Activated T-cell treated with anti-CD3 and anti-CD28 coated beads, Interleukin-2, amount 50 U/mL, for 4 hours (primary cell): ENCODE measurements at regions not wholly inside any gene's neighbourhood (a gene's known extent, or its start where the extent isn't known, plus 50 kb on each side); places are given as distances from the start of the nearest gene placed in this dataset.
"Not testable (repeated sequence)": the region's sequence is repeated elsewhere in the genome, so short reads cannot be mapped to it uniquely, and the experiment has no call there.

Source experiments
- ATAC-seq, 2 donors: fragments of 200-7000 bp; cut with Tn5 transposase; one replicate each; pipeline ENCODE4 v1.10.0; 2021
- DNase-seq: peaks from one replicate; pipeline ENCODE4 v3.0.0-alpha.2; 2020
- H3K27me3 Mint-ChIP-seq: one replicate; pipeline ENCODE4 v1.8.0; 2021; ENCODE audit warnings: low read depth, mixed read lengths
- H3K36me3 Mint-ChIP-seq: one replicate; pipeline ENCODE4 v1.8.0; 2022; ENCODE audit warnings: mixed read lengths; ENCODE audit not compliant: insufficient read depth
- H3K4me1 Mint-ChIP-seq: one replicate; pipeline ENCODE4 v1.8.0; 2021; ENCODE audit warnings: low read depth, mixed read lengths
- H3K4me3 Mint-ChIP-seq: one replicate; pipeline ENCODE4 v1.8.0; 2021; ENCODE audit warnings: mild to moderate bottlenecking, moderate library complexity, mixed read lengths
- H3K9me3 Mint-ChIP-seq: one replicate; pipeline ENCODE4 v1.8.0; 2021; ENCODE audit warnings: mixed read lengths

DNA sequence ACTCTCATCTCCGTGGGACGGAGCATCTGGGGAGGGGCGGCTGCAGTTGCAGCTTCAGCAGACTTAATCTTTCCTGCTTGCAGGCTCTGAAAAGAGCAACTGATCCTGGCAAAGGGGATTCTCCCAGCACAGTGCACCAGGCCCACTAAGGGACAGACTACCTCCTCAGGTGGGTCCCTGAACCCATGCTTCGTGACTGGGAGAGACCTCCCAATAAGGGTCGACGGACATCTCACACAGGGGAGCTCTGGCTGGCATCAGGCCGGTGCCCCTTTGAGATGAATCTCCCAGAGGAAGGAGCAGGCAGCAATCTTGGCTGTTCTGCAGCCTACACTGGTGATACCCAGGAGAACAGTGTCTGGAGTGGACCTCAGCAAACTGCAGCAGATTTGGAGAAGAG, 303.3 kb upstream of the FGF16 start:
- Mint-ChIP-seq H3K4me1 (no peaks in the 10 kb centered on the region), H3K4me3 (no peak overlapping the region), H3K36me3 (no peaks in the 10 kb centered on the region), H3K9me3 (no peaks in the 10 kb centered on the region), H3K27me3 (peaks cover 2% of the 10 kb centered on the region)
- ATAC-seq (no peak), DNase-seq (no peak)

DNA sequence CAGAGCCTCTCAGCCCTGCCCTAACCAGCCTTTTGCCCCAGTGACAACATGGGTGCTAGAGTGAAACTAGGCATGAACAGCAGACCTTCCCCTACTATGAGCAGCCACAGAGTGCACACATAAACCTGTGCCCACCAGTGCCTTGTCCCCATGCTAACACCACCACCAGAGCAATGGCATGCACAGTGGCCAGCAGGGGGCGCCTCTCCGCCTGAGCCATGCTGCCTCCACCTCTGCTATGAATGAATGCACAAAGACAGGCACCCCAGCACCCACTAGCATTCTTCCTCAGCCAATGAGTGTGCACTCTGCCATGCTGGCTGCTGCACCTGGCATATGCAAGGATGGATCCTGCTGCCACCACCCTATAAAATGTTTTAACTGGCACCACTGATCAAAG, 286.9 kb upstream of the FGF16 start:
- no peaks in the 10 kb centered on the region for H3K27me3 Mint-ChIP-seq
- H3K4me1 Mint-ChIP-seq, result no peaks in the 10 kb centered on the region
- ATAC-seq, result no peak
- no peak overlapping the region for H3K4me3 Mint-ChIP-seq
- DNase-seq, result peak; percentile 10
- no peaks in the 10 kb centered on the region for H3K36me3 Mint-ChIP-seq
- H3K9me3 Mint-ChIP-seq, result peaks cover 18% of the 10 kb centered on the region

DNA sequence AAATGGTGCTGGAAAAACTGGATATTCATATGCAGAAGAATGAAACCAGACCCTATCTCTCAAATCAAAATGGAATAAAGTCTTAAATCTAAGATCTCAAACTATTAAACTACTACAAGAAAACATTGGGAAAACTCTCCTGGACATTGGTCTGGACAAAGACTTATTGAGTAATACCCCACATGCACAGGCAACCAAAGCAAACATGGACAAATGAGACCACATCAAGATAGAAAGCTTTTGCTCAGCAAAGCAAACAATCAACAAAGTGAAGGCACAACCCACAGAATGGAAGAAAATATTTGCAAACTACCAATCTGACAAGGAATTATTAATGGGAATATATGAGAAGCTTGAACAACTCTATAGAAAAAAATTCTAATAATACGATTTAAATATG, 284.4 kb upstream of the FGF16 start:
- ATAC-seq (no peak), DNase-seq (no peak)
- Mint-ChIP-seq H3K4me3 (no peak overlapping the region), H3K9me3 (peaks cover 18% of the 10 kb centered on the region), H3K4me1 (no peaks in the 10 kb centered on the region), H3K27me3 (peaks cover 2% of the 10 kb centered on the region), H3K36me3 (no peaks in the 10 kb centered on the region)

DNA sequence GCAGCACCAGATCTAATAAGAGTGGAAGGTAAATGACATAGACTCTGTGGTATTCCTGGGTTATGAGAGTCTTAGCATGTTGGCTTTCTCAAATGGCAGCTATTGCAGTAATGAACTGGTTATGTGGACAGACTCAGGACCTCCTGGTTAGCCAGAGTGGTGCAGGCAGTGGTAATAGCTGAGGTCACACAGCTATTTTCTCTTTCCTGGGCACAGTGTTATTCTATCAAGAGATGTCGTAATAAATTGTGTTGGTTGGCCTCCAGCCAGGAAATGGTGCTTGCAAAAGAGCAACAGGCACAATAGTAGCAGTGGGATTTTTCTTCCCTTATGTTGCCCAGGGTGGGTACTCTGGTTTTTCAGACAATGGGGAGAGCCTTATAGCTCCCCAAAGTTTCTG, 279.2 kb upstream of the FGF16 start:
- H3K27me3 Mint-ChIP-seq, result peaks cover 2% of the 10 kb centered on the region
- DNase-seq (no peak), ATAC-seq (no peak)
- H3K36me3 Mint-ChIP-seq, result no peaks in the 10 kb centered on the region
- no peak overlapping the region for H3K4me3 Mint-ChIP-seq
- H3K9me3 Mint-ChIP-seq, result peaks cover under 1% of the 10 kb centered on the region
- no peaks in the 10 kb centered on the region for H3K4me1 Mint-ChIP-seq

DNA sequence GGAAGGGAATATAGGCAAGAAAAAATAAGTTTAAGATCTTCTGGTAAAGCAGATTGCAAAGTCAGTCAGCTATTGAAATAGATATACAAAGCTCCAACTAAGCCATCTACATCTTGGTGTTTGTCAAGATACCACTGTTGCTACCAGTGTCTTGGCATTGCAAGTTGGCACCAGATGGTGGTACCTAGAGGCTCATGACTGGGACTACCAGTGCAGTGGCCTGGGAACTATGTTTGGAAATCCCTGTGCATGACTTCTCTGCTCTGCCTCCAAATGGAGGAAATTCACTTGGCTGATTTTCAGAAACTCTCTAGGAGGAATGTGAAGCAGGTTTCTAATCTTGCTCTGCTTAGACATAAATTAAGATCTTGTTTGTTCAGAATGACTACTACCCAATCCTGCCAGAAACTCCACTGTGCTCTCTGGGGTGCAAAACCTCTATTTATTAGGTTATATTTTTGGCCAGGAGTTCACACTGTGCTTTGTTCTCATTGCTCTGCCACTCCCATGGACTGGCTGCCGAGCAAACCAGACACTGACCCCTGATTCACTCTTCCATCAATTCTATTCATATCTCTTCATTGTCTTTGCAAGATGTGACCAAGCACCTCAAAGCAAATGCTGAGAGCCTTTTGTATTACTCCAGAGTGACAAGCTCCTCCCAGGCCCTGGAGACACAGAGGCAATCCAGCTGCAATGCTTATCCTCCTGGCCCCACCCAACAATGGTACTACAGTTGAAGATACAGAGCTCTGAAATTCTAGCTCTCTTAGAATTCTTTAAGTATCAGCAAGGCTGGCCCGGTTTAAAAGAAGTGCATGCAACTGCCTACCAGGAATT, 272.3 kb upstream of the FGF16 start:
- no peaks in the 10 kb centered on the region for H3K27me3 Mint-ChIP-seq
- H3K4me1 Mint-ChIP-seq, result no peaks in the 10 kb centered on the region
- ATAC-seq (no peak), DNase-seq (no peak)
- no peak overlapping the region for H3K4me3 Mint-ChIP-seq
- H3K9me3 Mint-ChIP-seq, result peaks cover 8% of the 10 kb centered on the region
- no peaks in the 10 kb centered on the region for H3K36me3 Mint-ChIP-seq

DNA sequence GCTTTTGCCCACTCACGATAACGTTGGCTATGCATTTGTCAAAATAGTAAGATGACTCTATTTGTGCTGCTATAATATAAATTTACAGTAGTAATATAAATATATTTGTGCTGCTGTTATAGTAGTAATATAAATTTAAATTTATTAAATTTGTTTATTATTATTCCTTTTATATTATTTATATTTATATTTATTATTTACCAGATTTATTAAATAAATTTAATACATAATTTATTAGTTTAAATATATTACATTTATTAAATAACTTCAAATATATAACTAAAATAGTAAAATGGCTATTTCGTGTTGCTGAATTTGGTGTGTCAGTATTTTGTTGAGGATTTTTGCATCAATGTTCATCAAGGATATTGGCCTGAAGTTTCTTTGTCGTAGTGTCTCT, 246.5 kb upstream of the FGF16 start:
- peaks cover 5% of the 10 kb centered on the region for H3K9me3 Mint-ChIP-seq
- DNase-seq (no peak), ATAC-seq (no peak)
- no peaks in the 10 kb centered on the region for H3K36me3 Mint-ChIP-seq
- no peak overlapping the region for H3K4me3 Mint-ChIP-seq
- H3K4me1 Mint-ChIP-seq, result no peaks in the 10 kb centered on the region
- peaks cover 2% of the 10 kb centered on the region for H3K27me3 Mint-ChIP-seq

DNA sequence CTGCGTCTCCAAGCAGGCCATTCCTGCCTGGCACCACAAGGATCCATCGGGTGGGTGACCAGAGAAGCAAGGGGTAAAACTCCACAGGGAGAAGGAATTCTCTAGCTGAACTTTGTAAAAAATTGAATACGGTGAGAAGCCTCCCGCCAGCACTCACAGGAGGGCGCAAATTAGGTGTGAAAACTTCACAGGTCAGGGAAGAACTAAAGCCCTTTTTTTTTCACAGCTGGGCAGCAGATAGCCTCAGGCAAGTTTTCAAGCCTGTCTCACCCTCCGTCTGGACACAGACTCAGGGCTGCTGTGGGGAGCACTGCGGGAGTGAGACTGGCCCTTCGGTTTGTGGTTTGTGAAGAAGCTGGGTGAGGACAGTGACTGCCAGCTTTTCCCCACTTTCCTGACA, 224.1 kb upstream of the FGF16 start:
- H3K27me3 Mint-ChIP-seq, result peaks cover 4% of the 10 kb centered on the region
- ATAC-seq, result no peak

DNA sequence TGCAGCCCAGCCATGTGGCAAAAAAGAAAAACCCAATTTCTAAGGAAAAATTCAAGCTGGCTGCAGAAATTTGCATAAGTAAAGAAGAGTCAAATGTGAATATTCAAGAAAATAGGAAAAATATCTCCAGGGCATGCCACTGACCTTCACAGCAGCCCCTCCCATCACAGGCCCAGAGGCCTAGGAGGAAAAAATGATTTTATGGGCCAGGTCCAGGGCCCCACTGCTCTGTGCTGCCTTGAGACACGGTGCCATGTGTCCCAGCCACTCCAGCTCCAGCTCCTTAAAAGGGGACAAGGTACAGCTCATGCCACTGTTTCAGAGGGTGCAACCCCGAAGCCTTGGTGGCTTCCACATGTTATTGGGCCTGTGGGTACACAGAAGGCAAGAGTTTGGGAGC, 182.7 kb upstream of the FGF16 start:
- Mint-ChIP-seq H3K27me3 (no peaks in the 10 kb centered on the region), H3K36me3 (no peaks in the 10 kb centered on the region), H3K4me1 (no peaks in the 10 kb centered on the region), H3K4me3 (no peak overlapping the region), H3K9me3 (peaks cover 23% of the 10 kb centered on the region)
- DNase-seq, result no peak
- ATAC-seq, result no peak

More for the DNA sequence above, 224.1 kb upstream of the FGF16 start:
- DNase-seq, result no peak
- H3K4me1 Mint-ChIP-seq, result no peaks in the 10 kb centered on the region
- H3K9me3 Mint-ChIP-seq, result no peaks in the 10 kb centered on the region
- H3K36me3 Mint-ChIP-seq, result no peaks in the 10 kb centered on the region
- H3K4me3 Mint-ChIP-seq, result no peak overlapping the region

DNA sequence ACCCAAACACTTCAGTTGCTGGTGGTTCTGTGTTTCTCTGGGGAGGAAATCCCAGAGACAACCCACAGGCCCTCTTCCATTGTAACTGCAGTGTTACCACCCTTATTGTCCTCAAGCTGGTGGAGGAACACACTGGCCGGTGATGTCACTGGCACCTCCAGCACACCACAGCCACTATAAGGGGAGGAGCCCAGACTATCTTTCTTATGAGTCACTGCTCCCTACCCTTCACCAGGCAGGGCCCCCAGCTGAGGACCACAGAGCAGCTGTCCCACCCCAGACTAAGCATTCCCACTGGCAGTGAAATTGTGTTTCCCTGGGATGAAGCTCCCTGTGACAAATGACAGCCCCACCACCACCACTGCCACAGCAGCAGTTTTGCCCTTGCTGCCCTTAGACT, 171.8 kb upstream of the FGF16 start:
- DNase-seq (no peak), ATAC-seq (no peak)
- Mint-ChIP-seq H3K4me1 (no peaks in the 10 kb centered on the region), H3K9me3 (no peaks in the 10 kb centered on the region), H3K36me3 (no peaks in the 10 kb centered on the region), H3K4me3 (no peak overlapping the region), H3K27me3 (no peaks in the 10 kb centered on the region)

DNA sequence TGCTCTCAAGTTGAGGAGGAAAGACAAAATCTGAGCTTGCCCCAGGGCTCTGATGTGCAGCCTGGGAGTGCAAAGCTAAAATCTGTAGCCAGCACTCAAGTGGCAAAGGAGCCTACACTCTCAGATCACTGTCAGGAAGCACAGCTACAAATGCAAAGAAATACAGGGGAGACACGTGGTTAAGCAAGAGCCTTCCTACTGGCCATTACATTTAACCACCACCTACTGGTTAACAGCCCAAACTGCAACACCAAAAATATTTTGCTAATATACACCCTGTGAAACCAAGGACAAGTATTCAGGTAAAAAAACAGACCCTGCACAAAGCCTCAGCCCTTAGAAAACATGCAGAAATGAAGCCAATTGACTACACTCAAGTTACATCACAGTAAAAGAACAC, 170.4 kb upstream of the FGF16 start:
- DNase-seq (no peak), ATAC-seq (no peak)
- Mint-ChIP-seq H3K4me1 (no peaks in the 10 kb centered on the region), H3K9me3 (peaks cover 10% of the 10 kb centered on the region), H3K27me3 (no peaks in the 10 kb centered on the region), H3K36me3 (no peaks in the 10 kb centered on the region), H3K4me3 (no peak overlapping the region)

DNA sequence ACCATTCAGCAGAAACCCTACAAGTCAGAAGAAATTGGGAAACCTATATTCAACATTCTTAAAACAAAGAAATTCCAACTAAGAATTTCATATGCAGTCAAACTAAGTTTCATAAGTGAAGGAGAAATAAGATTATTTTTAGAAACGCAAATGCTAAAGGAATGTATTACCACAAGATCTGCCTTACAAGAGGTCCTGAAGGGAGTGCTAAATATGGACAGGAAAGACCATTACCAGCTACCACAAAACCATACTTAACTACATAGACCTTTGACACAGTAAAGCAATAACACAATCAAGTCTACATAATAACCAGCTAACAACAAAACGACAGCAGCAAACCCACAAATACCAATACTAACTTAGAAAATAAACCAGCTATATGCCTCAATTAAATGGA, 169.3 kb upstream of the FGF16 start:
- H3K36me3 Mint-ChIP-seq, result no peaks in the 10 kb centered on the region
- no peak for ATAC-seq
- no peaks in the 10 kb centered on the region for H3K27me3 Mint-ChIP-seq
- H3K9me3 Mint-ChIP-seq, result peaks cover 10% of the 10 kb centered on the region
- DNase-seq, result no peak
- no peaks in the 10 kb centered on the region for H3K4me1 Mint-ChIP-seq
- H3K4me3 Mint-ChIP-seq, result no peak overlapping the region

DNA sequence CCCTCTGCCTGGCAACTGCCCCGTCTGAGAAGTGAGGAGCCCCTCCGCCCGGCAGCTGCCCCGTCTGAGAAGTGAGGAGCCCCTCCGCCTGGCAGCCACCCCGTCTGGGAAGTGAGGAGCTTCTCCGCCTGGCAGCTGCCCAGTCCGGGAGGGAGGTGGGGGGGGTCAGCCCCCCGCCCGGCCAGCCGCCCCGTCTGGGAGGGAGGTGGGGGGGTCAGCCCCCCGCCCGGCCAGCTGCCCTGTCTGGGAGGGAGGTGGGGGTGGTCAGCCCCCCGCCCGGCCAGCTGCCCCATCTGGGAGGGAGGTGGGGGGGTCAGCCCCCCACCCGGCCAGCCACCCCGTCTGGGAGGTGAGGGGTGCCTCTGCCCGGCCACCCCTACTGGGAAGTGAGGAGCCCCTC, 167.8 kb upstream of the FGF16 start:
- H3K9me3 Mint-ChIP-seq, H3K4me1 Mint-ChIP-seq, ATAC-seq, H3K27me3 Mint-ChIP-seq, H3K36me3 Mint-ChIP-seq, H3K4me3 Mint-ChIP-seq, DNase-seq: not testable (repeated sequence)

DNA sequence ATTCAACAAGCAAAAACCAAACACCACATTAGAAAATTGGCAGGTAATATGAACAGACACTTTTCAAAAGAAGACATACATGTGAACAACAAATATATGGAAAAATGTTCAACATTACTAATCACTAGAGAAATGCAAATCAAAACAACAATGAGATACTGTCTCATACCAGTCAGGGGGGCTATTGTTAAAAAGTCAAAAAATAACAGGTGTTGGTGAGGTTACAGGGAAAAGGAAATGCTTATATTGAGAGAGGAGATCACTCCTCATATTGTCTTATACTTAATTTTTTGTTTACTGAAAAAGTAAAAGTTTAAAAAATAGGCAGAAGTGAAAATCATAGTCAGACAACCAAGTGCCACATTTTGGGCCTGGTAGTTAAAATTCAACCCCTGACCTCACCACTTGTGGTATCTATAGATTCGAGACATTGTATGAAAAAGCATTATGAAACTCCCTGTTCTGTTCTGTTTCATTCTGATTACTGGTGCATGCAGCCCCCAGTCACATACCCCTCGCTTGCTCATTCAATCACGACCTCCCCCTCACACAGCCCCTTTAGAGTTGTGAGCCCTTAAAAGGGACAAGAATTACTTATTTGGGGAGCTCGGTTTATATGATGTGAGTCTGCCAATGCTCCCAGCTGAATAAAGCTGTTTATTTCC, 153.7 kb upstream of the FGF16 start:
- DNase-seq, result no peak
- peaks cover 3% of the 10 kb centered on the region for H3K9me3 Mint-ChIP-seq
- ATAC-seq, result no peak

DNA sequence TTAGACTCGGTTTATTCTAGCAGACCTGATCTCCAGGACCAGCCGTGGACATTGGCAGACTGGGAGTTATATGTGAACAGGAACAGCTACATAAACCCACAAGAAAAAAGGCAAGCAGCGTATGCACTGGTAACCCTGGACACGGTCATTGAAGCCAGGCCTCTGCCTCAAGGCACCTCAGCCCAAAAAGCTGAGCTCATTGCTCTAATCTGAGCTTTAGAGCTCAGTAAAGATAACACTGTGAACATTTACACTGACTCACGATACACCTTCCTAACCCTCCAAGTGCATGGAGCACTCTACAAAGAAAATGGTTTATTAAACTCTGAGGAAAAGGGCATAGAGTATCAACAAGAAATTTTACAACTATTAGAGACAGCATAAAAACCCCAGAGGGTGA, 148.9 kb upstream of the FGF16 start:
- ATAC-seq, result no peak
- Mint-ChIP-seq H3K4me3 (no peak overlapping the region), H3K27me3 (no peaks in the 10 kb centered on the region), H3K36me3 (no peaks in the 10 kb centered on the region), H3K9me3 (peaks cover 3% of the 10 kb centered on the region), H3K4me1 (no peaks in the 10 kb centered on the region)
- DNase-seq, result no peak

More for the DNA sequence above, 153.7 kb upstream of the FGF16 start:
- H3K27me3 Mint-ChIP-seq, result no peaks in the 10 kb centered on the region
- H3K4me1 Mint-ChIP-seq, result no peaks in the 10 kb centered on the region
- no peaks in the 10 kb centered on the region for H3K36me3 Mint-ChIP-seq
- H3K4me3 Mint-ChIP-seq, result no peak overlapping the region

DNA sequence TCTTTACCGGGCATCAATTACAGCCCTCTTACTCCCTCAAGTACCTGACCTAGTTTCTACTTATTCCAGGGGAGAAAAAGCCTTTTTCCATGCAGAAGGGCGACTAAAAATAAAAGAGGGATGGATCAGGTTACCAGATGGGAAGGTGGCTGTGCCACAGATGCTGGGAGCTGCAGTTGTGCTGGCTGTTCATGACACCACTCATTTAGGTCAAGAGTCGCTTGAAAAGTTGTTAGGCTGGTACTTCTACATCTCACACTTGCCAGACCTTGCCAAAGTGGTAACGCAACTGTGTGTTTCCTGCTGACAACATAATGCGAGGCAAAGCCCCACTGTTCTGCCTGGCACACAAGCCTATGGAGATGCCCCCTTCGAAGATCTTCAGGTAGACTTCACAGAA, 148.4 kb upstream of the FGF16 start:
- H3K4me1 Mint-ChIP-seq, result no peaks in the 10 kb centered on the region
- DNase-seq (no peak), ATAC-seq (no peak)
- peaks cover 3% of the 10 kb centered on the region for H3K9me3 Mint-ChIP-seq
- H3K36me3 Mint-ChIP-seq, result no peaks in the 10 kb centered on the region
- H3K4me3 Mint-ChIP-seq, result no peak overlapping the region
- no peaks in the 10 kb centered on the region for H3K27me3 Mint-ChIP-seq
